AG09309 (cell line): ENCODE measurements at regions not wholly inside any gene's neighbourhood (a gene's known extent, or its start where the extent isn't known, plus 50 kb on each side); places are given as distances from the start of the nearest gene placed in this dataset.
"Not testable (repeated sequence)": the region's sequence is repeated elsewhere in the genome, so short reads cannot be mapped to it uniquely, and the experiment has no call there.

Experiments used
- DNase-seq: peaks from one replicate; pipeline ENCODE4 v3.0.0-alpha.2; 2010; ENCODE audit warnings: low read depth
- H3K4me3 ChIP-seq: 2 replicates; pipeline ENCODE4 v1.5.1; 2011; ENCODE audit warnings: mild to moderate bottlenecking, low read depth, low read length, moderate library complexity; ENCODE audit not compliant: control insufficient read depth
- CTCF ChIP-seq: IDR thresholded peaks from 2 replicates; pipeline ENCODE4 v1.5.1; 2011; ENCODE audit warnings: mild to moderate bottlenecking, low read depth, low read length, inconsistent platforms; ENCODE audit not compliant: insufficient read depth, control insufficient read depth; ENCODE audit errors: missing control alignments

GRCh38 chr22:23458663-23459541, 121.2 kb downstream of the IGLL1 start:
- no peak for TF ChIP-seq CTCF
- no peak overlapping the region for H3K4me3 ChIP-seq
- no peak for DNase-seq

- H3K4me3 ChIP-seq, result no peak overlapping the region
- no peak for TF ChIP-seq CTCF
- DNase-seq, result no peak
Observed at GRCh38 chr22:23457380-23457985, 122.6 kb downstream of the IGLL1 start.

- H3K4me3 ChIP-seq, DNase-seq: not testable (repeated sequence)
Observed at GRCh38 chr22:23456666-23457379, 123.3 kb downstream of the IGLL1 start.

GRCh38 chr22:23454345-23454744, 125.7 kb downstream of the IGLL1 start:
- DNase-seq, H3K4me3 ChIP-seq: not testable (repeated sequence)

- no peak overlapping the region for H3K4me3 ChIP-seq
- DNase-seq, result no peak
- TF ChIP-seq CTCF, result no peak
Observed at GRCh38 chr22:23453277-23453676, 126.8 kb downstream of the IGLL1 start.

GRCh38 chr22:23452231-23453010, 127.7 kb downstream of the IGLL1 start:
- no peak for TF ChIP-seq CTCF
- H3K4me3 ChIP-seq, result no peak overlapping the region
- no peak for DNase-seq

- not testable (repeated sequence) for H3K4me3 ChIP-seq, DNase-seq
Observed at GRCh38 chr22:23451452-23452230, 128.4 kb downstream of the IGLL1 start.

GRCh38 chr22:23450821-23451220, 129.3 kb downstream of the IGLL1 start:
- not testable (repeated sequence) for DNase-seq, H3K4me3 ChIP-seq
